ENCODE measurements at regions not wholly inside any gene's neighbourhood (a gene's known extent, or its start where the extent isn't known, plus 50 kb on each side); places are given as distances from the start of the nearest gene placed in this dataset.

- H3K4me2 ChIP-seq, result peak overlapping the region; percentile 78
- peaks cover 16% of the 10 kb centered on the region for H3K4me1 ChIP-seq (ENCODE audit: low read depth, poor library complexity, severe bottlenecking)
- no peaks in the 10 kb centered on the region for H3K36me3 ChIP-seq (ENCODE audit: insufficient read depth)
- H3K27ac ChIP-seq, result peak overlapping the region; percentile 56
- H3K27me3 ChIP-seq (ENCODE audit: insufficient read depth, low read depth), result no peaks in the 10 kb centered on the region
- peak overlapping the region; percentile 78 for H2AFZ ChIP-seq (ENCODE audit: low read depth)
- H4K20me1 ChIP-seq (ENCODE audit: insufficient read depth), result no peaks in the 10 kb centered on the region
- no peak for TF ChIP-seq CTCF (conservative IDR thresholded peaks at IDR 0.05; ENCODE audit: low read depth, low read length)
- no peaks in the 10 kb centered on the region for H3K79me2 ChIP-seq (ENCODE audit: insufficient read depth, low read depth)
- H3K9ac ChIP-seq, result peak overlapping the region; percentile 49; the same call in 1 of the 2 replicates
- no peak overlapping the region for H3K4me3 ChIP-seq (IDR thresholded peaks at IDR 0.05; ENCODE audit: insufficient read depth, low read depth, low read length)
These were observed 1193.8 kb downstream of the SLITRK1 start for GRCh38 chr13:82688400-82688994.

GRCh38 chr13:82687884-82688283, 1194.4 kb downstream of the SLITRK1 start:
- H3K4me1 ChIP-seq (ENCODE audit: low read depth, poor library complexity, severe bottlenecking), result peaks cover 16% of the 10 kb centered on the region
- H4K20me1 ChIP-seq (ENCODE audit: insufficient read depth), result no peaks in the 10 kb centered on the region
- no peaks in the 10 kb centered on the region for H3K79me2 ChIP-seq (ENCODE audit: insufficient read depth, low read depth)
- no peaks in the 10 kb centered on the region for H3K27me3 ChIP-seq (ENCODE audit: insufficient read depth, low read depth)
- peak overlapping the region; percentile 78 for H3K4me2 ChIP-seq
- H2AFZ ChIP-seq (ENCODE audit: low read depth), result peak overlapping the region; percentile 78
- TF ChIP-seq CTCF (conservative IDR thresholded peaks at IDR 0.05; ENCODE audit: low read depth, low read length), result no peak
- H3K27ac ChIP-seq, result peak overlapping the region; percentile 56; the same call in 1 of the 2 replicates
- peak overlapping the region; percentile 49; the same call in 1 of the 2 replicates for H3K9ac ChIP-seq
- H3K4me3 ChIP-seq (IDR thresholded peaks at IDR 0.05; ENCODE audit: insufficient read depth, low read depth, low read length), result no peak overlapping the region
- H3K36me3 ChIP-seq (ENCODE audit: insufficient read depth), result no peaks in the 10 kb centered on the region

- no peak overlapping the region for H3K4me3 ChIP-seq (IDR thresholded peaks at IDR 0.05; ENCODE audit: insufficient read depth, low read depth, low read length)
- TF ChIP-seq CTCF (conservative IDR thresholded peaks at IDR 0.05; ENCODE audit: low read depth, low read length), result no peak
- no peak overlapping the region for H2AFZ ChIP-seq (ENCODE audit: low read depth)
- no peaks in the 10 kb centered on the region for H3K4me1 ChIP-seq (ENCODE audit: low read depth, poor library complexity, severe bottlenecking)
- no peaks in the 10 kb centered on the region for H3K27me3 ChIP-seq (ENCODE audit: insufficient read depth, low read depth)
- H3K79me2 ChIP-seq (ENCODE audit: insufficient read depth, low read depth), result no peaks in the 10 kb centered on the region
- no peaks in the 10 kb centered on the region for H3K36me3 ChIP-seq (ENCODE audit: insufficient read depth)
- no peak overlapping the region for H3K4me2 ChIP-seq
- no peak overlapping the region for H3K9ac ChIP-seq
- H3K27ac ChIP-seq, result no peak overlapping the region
- H4K20me1 ChIP-seq (ENCODE audit: insufficient read depth), result no peaks in the 10 kb centered on the region
These were observed 1200.7 kb downstream of the SLITRK1 start for GRCh38 chr13:82681535-82681934.

GRCh38 chr13:82678052-82678451, 1204.2 kb downstream of the SLITRK1 start:
- Histone ChIP-seq H2AFZ (ENCODE audit: low read depth) (no peak overlapping the region), H3K36me3 (ENCODE audit: insufficient read depth) (no peaks in the 10 kb centered on the region)
- no peak for TF ChIP-seq CTCF (conservative IDR thresholded peaks at IDR 0.05; ENCODE audit: low read depth, low read length)

More at GRCh38 chr13:82678052-82678451, 1204.2 kb downstream of the SLITRK1 start:
- Histone ChIP-seq H3K9ac (no peak overlapping the region), H4K20me1 (ENCODE audit: insufficient read depth) (no peaks in the 10 kb centered on the region), H3K4me3 (IDR thresholded peaks at IDR 0.05; ENCODE audit: insufficient read depth, low read depth, low read length) (no peak overlapping the region), H3K4me1 (ENCODE audit: low read depth, poor library complexity, severe bottlenecking) (no peaks in the 10 kb centered on the region), H3K27me3 (ENCODE audit: insufficient read depth, low read depth) (no peaks in the 10 kb centered on the region), H3K4me2 (no peak overlapping the region), H3K27ac (no peak overlapping the region), H3K79me2 (ENCODE audit: insufficient read depth, low read depth) (no peaks in the 10 kb centered on the region)

Data from KMS-11 (cell line).